AG08395 (cell line): ENCODE measurements at regions not wholly inside any gene's neighbourhood (a gene's known extent, or its start where the extent isn't known, plus 50 kb on each side); places are given as distances from the start of the nearest gene placed in this dataset.
"Not testable (repeated sequence)": the region's sequence is repeated elsewhere in the genome, so short reads cannot be mapped to it uniquely, and the experiment has no call there.

ENCODE experiments used
- DNase-seq: peaks from one replicate; pipeline ENCODE4 v3.0.0; 2012; ENCODE audit warnings: mixed read lengths, low spot score

- no peak for DNase-seq
Observed at GRCh38 chr18:22816266-22817176, 116.6 kb upstream of the RBBP8 start.

- no peak for DNase-seq
Observed at GRCh38 chr18:22817844-22818243, 115.3 kb upstream of the RBBP8 start.

GRCh38 chr18:22822024-22822423 is 111.1 kb upstream of the RBBP8 start:
- DNase-seq: peak; percentile 31

GRCh38 chr18:22822841-22823508 is 110.2 kb upstream of the RBBP8 start:
- DNase-seq: no peak

- DNase-seq: no peak
Observed at GRCh38 chr18:22826726-22827125, 106.4 kb upstream of the RBBP8 start.

GRCh38 chr18:22827216-22827615 is 105.9 kb upstream of the RBBP8 start:
- DNase-seq: no peak

GRCh38 chr18:22827741-22828140 is 105.4 kb upstream of the RBBP8 start:
- DNase-seq: no peak

GRCh38 chr18:22828171-22828570 is 105.0 kb upstream of the RBBP8 start:
- no peak for DNase-seq

GRCh38 chr18:22828583-22828982 is 104.5 kb upstream of the RBBP8 start:
- not testable (repeated sequence) for DNase-seq

GRCh38 chr18:22829781-22830180 is 103.3 kb upstream of the RBBP8 start:
- no peak for DNase-seq

- no peak for DNase-seq
Observed at GRCh38 chr18:22830511-22830910, 102.6 kb upstream of the RBBP8 start.

GRCh38 chr18:22831441-22831904 is 101.7 kb upstream of the RBBP8 start:
- no peak for DNase-seq

GRCh38 chr18:22836932-22837331 is 96.2 kb upstream of the RBBP8 start:
- DNase-seq: no peak

GRCh38 chr18:22838221-22838620 is 94.9 kb upstream of the RBBP8 start:
- DNase-seq: no peak

GRCh38 chr18:22838639-22839277 is 94.4 kb upstream of the RBBP8 start:
- no peak for DNase-seq

- DNase-seq: no peak
Observed at GRCh38 chr18:22839340-22839821, 93.7 kb upstream of the RBBP8 start.

GRCh38 chr18:22840606-22841144 is 92.5 kb upstream of the RBBP8 start:
- DNase-seq: peak; percentile 24

- no peak for DNase-seq
Observed at GRCh38 chr18:22841840-22842239, 91.3 kb upstream of the RBBP8 start.

GRCh38 chr18:22844190-22844589 is 88.9 kb upstream of the RBBP8 start:
- DNase-seq: no peak

GRCh38 chr18:22844628-22845027 is 88.5 kb upstream of the RBBP8 start:
- DNase-seq: no peak

- no peak for DNase-seq
Observed at GRCh38 chr18:22846088-22846683, 86.9 kb upstream of the RBBP8 start.

- DNase-seq: no peak
Observed at GRCh38 chr18:22846697-22847096, 86.4 kb upstream of the RBBP8 start.
